Ectodermal cell (in vitro differentiated cells): ENCODE measurements at regions not wholly inside any gene's neighbourhood (a gene's known extent, or its start where the extent isn't known, plus 50 kb on each side); places are given as distances from the start of the nearest gene placed in this dataset.

ENCODE experiments used
- H3K27ac ChIP-seq: 2 replicates; pipeline ENCODE4 v1.7.0; 2013; ENCODE audit warnings: mild to moderate bottlenecking, low read depth, low read length; ENCODE audit not compliant: insufficient read depth, poor library complexity, severe bottlenecking
- H3K27me3 ChIP-seq: 2 replicates; pipeline ENCODE4 v1.7.0; 2013; ENCODE audit warnings: mild to moderate bottlenecking, low read length; ENCODE audit not compliant: insufficient read depth, control insufficient read depth, poor library complexity, severe bottlenecking
- H3K36me3 ChIP-seq: one replicate; pipeline ENCODE4 v1.7.0; 2013; ENCODE audit warnings: low read length; ENCODE audit not compliant: control insufficient read depth, insufficient read depth
- H3K4me1 ChIP-seq: one replicate; pipeline ENCODE4 v1.7.0; 2013; ENCODE audit warnings: low read length; ENCODE audit not compliant: control insufficient read depth, insufficient read depth
- H3K4me3 ChIP-seq: 2 replicates; pipeline ENCODE4 v1.7.0; 2013; ENCODE audit warnings: low read depth, low read length, control low read depth; ENCODE audit not compliant: insufficient read depth
- H3K9me3 ChIP-seq: 2 replicates; pipeline ENCODE4 v1.7.0; 2013; ENCODE audit warnings: mild to moderate bottlenecking, low read length, moderate library complexity; ENCODE audit not compliant: control insufficient read depth
- WGBS, 2 experiments: methylation state at CpG; one replicate each; pipeline ENCODE4 v1.1.7; 2013; ENCODE audit warnings: missing lambda C conversion rate in 2 of 2; 5-methylcytosine and 5-hydroxymethylcytosine counted together

DNA sequence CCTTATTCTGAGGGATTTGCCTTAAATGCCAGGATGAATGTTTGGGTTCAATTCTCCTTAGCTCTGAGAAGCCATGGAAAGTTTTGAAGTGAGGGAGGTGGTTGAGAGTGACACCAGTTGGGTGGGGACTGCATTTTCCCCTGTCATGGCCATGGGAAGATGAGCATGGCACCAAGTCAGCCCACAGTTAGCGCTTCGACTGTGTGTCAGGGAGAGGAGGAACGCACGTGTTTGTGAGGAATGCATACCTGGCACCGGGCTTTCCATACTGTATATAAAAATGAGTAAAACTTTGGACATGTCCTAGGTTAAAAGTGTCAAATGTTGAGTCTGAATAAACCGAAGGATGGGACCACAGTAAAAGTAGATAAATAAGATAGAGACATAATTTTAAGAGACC, 187.5 kb upstream of the KL start:
- Histone ChIP-seq H3K36me3 (no peaks in the 10 kb centered on the region), H3K4me3 (no peak overlapping the region), H3K27me3 (no peaks in the 10 kb centered on the region), H3K9me3 (no peaks in the 10 kb centered on the region), H3K27ac (no peak overlapping the region), H3K4me1 (peaks cover 15% of the 10 kb centered on the region)
- WGBS, 2 experiments, result 92 to 94% methylated on average over 6 of the region's 6 CpGs

GRCh38 chr13:32829269-32829668, 187.0 kb upstream of the KL start:
- H3K9me3 ChIP-seq, result peaks cover under 1% of the 10 kb centered on the region
- 89 to 90% methylated on average over 6 of the region's 6 CpGs for WGBS, 2 experiments
- no peaks in the 10 kb centered on the region for H3K36me3 ChIP-seq
- no peaks in the 10 kb centered on the region for H3K27me3 ChIP-seq
- no peak overlapping the region for H3K4me3 ChIP-seq
- peaks cover 13% of the 10 kb centered on the region for H3K4me1 ChIP-seq
- no peak overlapping the region for H3K27ac ChIP-seq

- WGBS, 2 experiments, result 74 to 79% methylated on average over 8 of the region's 8 CpGs
- no peak overlapping the region for H3K27ac ChIP-seq
- no peaks in the 10 kb centered on the region for H3K36me3 ChIP-seq
- peaks cover 3% of the 10 kb centered on the region for H3K9me3 ChIP-seq
- peaks cover 7% of the 10 kb centered on the region for H3K4me1 ChIP-seq
- H3K4me3 ChIP-seq, result no peak overlapping the region
- no peaks in the 10 kb centered on the region for H3K27me3 ChIP-seq
Measured at GRCh38 chr13:32829676-32830335, 186.4 kb upstream of the KL start.

- WGBS, 2 experiments, result 89 to 94% methylated on average over 8 to 10 of the region's 10 CpGs
Measured at GRCh38 chr13:32830336-32831031, 185.7 kb upstream of the KL start.

DNA sequence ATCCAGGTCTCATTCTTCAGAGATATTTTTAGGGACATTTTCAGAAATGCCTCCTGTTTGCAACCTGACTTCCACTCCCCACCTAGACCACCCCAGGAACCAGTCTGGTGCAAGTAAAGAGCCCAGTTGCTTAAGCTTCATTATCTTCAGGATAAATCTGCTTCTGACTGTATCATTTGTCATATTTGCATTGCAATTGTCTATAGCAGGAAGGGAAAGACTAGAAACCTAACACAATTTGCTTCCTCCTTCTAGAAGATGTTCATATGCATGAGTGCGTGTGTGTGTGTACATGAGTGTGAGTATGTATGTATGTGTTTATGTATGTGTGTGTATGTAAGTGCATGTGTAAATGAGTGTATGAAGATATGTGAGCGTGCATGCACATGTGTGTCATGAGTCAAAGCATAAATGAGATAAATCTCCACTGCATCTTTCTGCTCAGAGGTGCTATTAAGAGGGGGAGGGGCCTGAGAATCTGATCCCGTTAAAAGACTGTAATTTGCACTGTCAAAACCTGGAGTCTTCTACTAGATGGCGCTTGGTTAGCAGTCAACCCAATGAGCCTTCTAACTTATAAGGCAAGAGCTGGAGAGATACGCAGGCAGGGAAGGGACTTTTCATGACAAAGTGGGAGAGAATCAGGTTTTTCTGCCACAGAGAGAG, 178.8 kb upstream of the KL start:
- Histone ChIP-seq H3K4me3 (no peak overlapping the region), H3K36me3 (no peaks in the 10 kb centered on the region), H3K27me3 (no peaks in the 10 kb centered on the region), H3K27ac (no peak overlapping the region), H3K9me3 (peaks cover 3% of the 10 kb centered on the region), H3K4me1 (peaks cover 7% of the 10 kb centered on the region)
- WGBS, 2 experiments, result 84 to 85% methylated on average over 5 of the region's 5 CpGs

More at GRCh38 chr13:32830336-32831031, 185.7 kb upstream of the KL start:
- H3K36me3 ChIP-seq, result no peaks in the 10 kb centered on the region
- H3K9me3 ChIP-seq, result peaks cover 3% of the 10 kb centered on the region
- H3K4me1 ChIP-seq, result peaks cover 6% of the 10 kb centered on the region
- H3K27me3 ChIP-seq, result no peaks in the 10 kb centered on the region
- no peak overlapping the region for H3K27ac ChIP-seq
- H3K4me3 ChIP-seq, result no peak overlapping the region

DNA sequence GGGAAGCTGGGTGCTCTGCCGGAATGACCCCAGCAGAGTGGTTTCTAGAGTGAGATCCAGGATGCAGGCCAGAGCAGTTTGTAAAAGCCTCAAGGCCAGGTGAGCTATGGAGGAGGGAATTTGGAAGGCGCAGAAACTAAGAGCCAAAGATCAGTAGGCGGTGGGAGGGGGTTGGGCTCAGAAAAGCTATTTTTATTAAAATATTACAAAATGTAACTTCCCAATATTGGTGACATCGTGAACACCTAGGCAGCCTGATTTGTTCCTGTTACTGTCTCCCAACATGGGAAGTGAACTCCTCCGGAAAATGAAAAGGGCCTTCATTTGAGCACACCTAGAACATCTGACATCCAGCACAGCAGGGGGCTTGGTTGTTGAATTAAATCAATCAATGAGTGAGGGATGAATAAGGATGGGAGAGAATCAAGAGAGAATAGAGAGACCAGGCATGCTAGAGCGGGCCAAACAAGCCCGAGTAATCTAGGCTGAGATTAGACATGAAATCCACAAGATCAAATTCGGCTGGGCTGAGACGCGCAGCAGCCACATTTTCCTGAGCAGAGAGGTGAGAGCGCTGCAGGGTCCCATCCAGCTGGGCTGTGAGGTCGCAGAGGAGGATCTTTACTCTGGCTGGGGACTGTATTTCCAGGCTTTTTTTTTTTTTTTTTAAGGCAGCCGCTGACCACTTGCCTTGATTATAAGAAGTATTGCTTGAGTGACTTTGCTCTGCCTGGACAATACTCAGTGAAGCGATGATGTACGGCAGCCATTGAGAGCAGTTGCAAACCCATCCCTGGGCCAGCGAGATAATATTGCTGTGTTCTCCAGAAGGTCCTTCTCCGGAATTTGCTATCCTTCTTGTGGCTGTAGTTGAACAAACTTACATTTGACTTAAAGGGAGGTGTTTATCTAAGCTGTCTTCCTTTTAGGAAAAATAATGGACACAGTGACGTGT, 178.0 kb upstream of the KL start:
- Histone ChIP-seq H3K4me1 (peaks cover 7% of the 10 kb centered on the region), H3K27me3 (no peaks in the 10 kb centered on the region), H3K27ac (no peak overlapping the region), H3K4me3 (no peak overlapping the region), H3K9me3 (peaks cover 3% of the 10 kb centered on the region), H3K36me3 (no peaks in the 10 kb centered on the region)
- WGBS, 2 experiments, result 92 to 93% methylated on average over 17 to 18 of the region's 18 CpGs

GRCh38 chr13:32838945-32839344, 177.3 kb upstream of the KL start:
- Histone ChIP-seq H3K36me3 (no peaks in the 10 kb centered on the region), H3K27ac (no peak overlapping the region), H3K9me3 (peaks cover 3% of the 10 kb centered on the region), H3K4me3 (no peak overlapping the region), H3K27me3 (no peaks in the 10 kb centered on the region), H3K4me1 (peaks cover 7% of the 10 kb centered on the region)
- 90 to 92% methylated on average over 3 of the region's 3 CpGs for WGBS, 2 experiments

- Histone ChIP-seq H3K4me3 (no peak overlapping the region), H3K27me3 (no peaks in the 10 kb centered on the region), H3K4me1 (peaks cover 7% of the 10 kb centered on the region), H3K9me3 (no peaks in the 10 kb centered on the region), H3K36me3 (no peaks in the 10 kb centered on the region), H3K27ac (no peak overlapping the region)
- 92 to 95% methylated on average over 5 of the region's 5 CpGs for WGBS, 2 experiments
Measured at GRCh38 chr13:32840113-32840512, 176.1 kb upstream of the KL start.

GRCh38 chr13:32840989-32841713, 175.1 kb upstream of the KL start:
- Histone ChIP-seq H3K27me3 (no peaks in the 10 kb centered on the region), H3K4me1 (peaks cover 7% of the 10 kb centered on the region), H3K36me3 (no peaks in the 10 kb centered on the region), H3K9me3 (no peaks in the 10 kb centered on the region), H3K27ac (no peak overlapping the region), H3K4me3 (no peak overlapping the region)
- WGBS, 2 experiments, result 94% methylated on average over 10 of the region's 10 CpGs
